ENCODE measurements at regions not wholly inside any gene's neighbourhood (a gene's known extent, or its start where the extent isn't known, plus 50 kb on each side); places are given as distances from the start of the nearest gene placed in this dataset.

DNA sequence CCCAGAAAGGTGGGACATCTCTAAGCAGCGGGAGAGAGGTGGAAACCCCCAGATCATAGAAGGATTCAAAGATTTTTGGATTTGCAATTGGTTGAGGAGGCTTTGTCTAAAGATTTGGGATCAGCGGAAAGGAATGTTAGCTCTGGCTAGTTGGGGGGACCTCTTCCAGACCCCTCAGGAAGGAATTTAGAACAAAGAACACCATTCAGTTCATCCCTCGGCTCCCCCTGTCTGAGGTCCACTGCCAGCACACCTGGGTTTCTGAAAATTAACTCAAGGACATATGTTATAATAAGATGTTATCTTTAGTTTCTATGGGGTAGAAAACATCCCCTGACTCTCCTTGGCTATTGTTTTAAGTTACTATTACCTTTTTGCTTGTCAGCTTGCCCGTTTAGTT is 163.6 kb downstream of the CEP135 start:
- Histone ChIP-seq H3K79me2 (ENCODE audit: insufficient read depth, low read length) (no peaks in the 10 kb centered on the region), H2AFZ (ENCODE audit: low read length) (no peak overlapping the region), H2BK120ac (ENCODE audit: low read depth, low read length, poor library complexity, severe bottlenecking) (no peak overlapping the region), H3K4me1 (ENCODE audit: insufficient read depth, low read length) (no peaks in the 10 kb centered on the region; the same call in 1 of the 2 replicates), H2BK12ac (ENCODE audit: insufficient read length, low read depth, low read length) (no peak overlapping the region), H3K79me1 (ENCODE audit: insufficient read depth, low read depth, low read length, poor library complexity, severe bottlenecking) (no peaks in the 10 kb centered on the region), H3K56ac (ENCODE audit: insufficient read length, low read depth, low read length) (no peak overlapping the region), H3K23ac (ENCODE audit: insufficient read length, low read depth, low read length) (no peak overlapping the region), H2BK15ac (ENCODE audit: low read depth, low read length) (no peak overlapping the region), H2AK5ac (ENCODE audit: insufficient read length, low read length) (no peak overlapping the region), H3K27ac (ENCODE audit: insufficient read length, low read depth, low read length) (no peak overlapping the region), H3K4ac (ENCODE audit: low read depth, low read length) (no peak overlapping the region), H3K18ac (ENCODE audit: insufficient read length, low read depth, low read length) (no peak overlapping the region), H3K27me3 (ENCODE audit: insufficient read depth, low read length) (no peaks in the 10 kb centered on the region), H2BK5ac (ENCODE audit: insufficient read length, low read length) (no peak overlapping the region), H3K4me2 (ENCODE audit: insufficient read depth, insufficient read length, low read length) (no peak overlapping the region), H3K9me3 (ENCODE audit: control insufficient read depth, low read depth, low read length) (no peaks in the 10 kb centered on the region), H4K8ac (replicated peaks; ENCODE audit: insufficient read length, low read depth, low read length) (no peak overlapping the region), H3K23me2 (ENCODE audit: insufficient read length, low read depth, low read length, poor library complexity, severe bottlenecking) (no peaks in the 10 kb centered on the region), H3K9ac (ENCODE audit: extremely low read depth, insufficient read length, low read length) (no peak overlapping the region), H4K5ac (ENCODE audit: insufficient read length, low read depth, low read length) (no peak overlapping the region), H2BK20ac (ENCODE audit: low read depth, low read length, poor library complexity, severe bottlenecking) (no peak overlapping the region), H4K91ac (ENCODE audit: insufficient read length, low read depth, low read length) (no peak overlapping the region), H3K14ac (ENCODE audit: insufficient read depth, low read length) (no peak overlapping the region), H3T11ph (ENCODE audit: low read length) (no peak overlapping the region), H4K20me1 (ENCODE audit: control insufficient read depth, insufficient read depth, insufficient read length) (no peaks in the 10 kb centered on the region)
- DNase-seq, result no peak
- Mint-ChIP-seq H3K4me3 (no peak overlapping the region), H3K9me3 (no peaks in the 10 kb centered on the region), H3K36me3 (ENCODE audit: insufficient read depth in 1 of 3, low read depth in 3 of 3) (no peaks in the 10 kb centered on the region), H3K27me3 (ENCODE audit: low read depth) (no peaks in the 10 kb centered on the region), H3K27ac (peak overlapping the region; percentile 10 to 44 (median 24); a peak in 4 of 7 replicates), H3K4me1 (peaks cover 12 to 20% of the 10 kb centered on the region in 2 experiments)
- no CpG with 5 or more reads among the region's 4 CpGs for WGBS (ENCODE audit: extremely low coverage, insufficient read length, low lambda C conversion rate)
- TF ChIP-seq, protein P1, sequence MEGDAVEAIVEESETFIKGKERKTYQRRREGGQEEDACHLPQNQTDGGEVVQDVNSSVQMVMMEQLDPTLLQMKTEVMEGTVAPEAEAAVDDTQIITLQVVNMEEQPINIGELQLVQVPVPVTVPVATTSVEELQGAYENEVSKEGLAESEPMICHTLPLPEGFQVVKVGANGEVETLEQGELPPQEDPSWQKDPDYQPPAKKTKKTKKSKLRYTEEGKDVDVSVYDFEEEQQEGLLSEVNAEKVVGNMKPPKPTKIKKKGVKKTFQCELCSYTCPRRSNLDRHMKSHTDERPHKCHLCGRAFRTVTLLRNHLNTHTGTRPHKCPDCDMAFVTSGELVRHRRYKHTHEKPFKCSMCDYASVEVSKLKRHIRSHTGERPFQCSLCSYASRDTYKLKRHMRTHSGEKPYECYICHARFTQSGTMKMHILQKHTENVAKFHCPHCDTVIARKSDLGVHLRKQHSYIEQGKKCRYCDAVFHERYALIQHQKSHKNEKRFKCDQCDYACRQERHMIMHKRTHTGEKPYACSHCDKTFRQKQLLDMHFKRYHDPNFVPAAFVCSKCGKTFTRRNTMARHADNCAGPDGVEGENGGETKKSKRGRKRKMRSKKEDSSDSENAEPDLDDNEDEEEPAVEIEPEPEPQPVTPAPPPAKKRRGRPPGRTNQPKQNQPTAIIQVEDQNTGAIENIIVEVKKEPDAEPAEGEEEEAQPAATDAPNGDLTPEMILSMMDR (conservative IDR thresholded peaks at IDR 0.05), result peak; percentile 66

Data from H9 (cell line).